ENCODE measurements at regions not wholly inside any gene's neighbourhood (a gene's known extent, or its start where the extent isn't known, plus 50 kb on each side); places are given as distances from the start of the nearest gene placed in this dataset.

- DNase-seq, result no peak
Measured at GRCh38 chr1:147852706-147853225, 49.8 kb upstream of the GJA8 start.

All from inflammatory macrophage treated with lipopolysaccharide for 4 hours (primary cell).